ENCODE measurements at regions not wholly inside any gene's neighbourhood (a gene's known extent, or its start where the extent isn't known, plus 50 kb on each side); places are given as distances from the start of the nearest gene placed in this dataset.
"Not testable (repeated sequence)": the region's sequence is repeated elsewhere in the genome, so short reads cannot be mapped to it uniquely, and the experiment has no call there.

- no peak for DNase-seq
Observed at GRCh38 chr1:214143006-214143992, 137.7 kb upstream of the SMYD2 start.

GRCh38 chr1:214144521-214144920 is 136.4 kb upstream of the SMYD2 start:
- DNase-seq: not testable (repeated sequence)

- DNase-seq: no peak
Observed at GRCh38 chr1:214146523-214146922, 134.4 kb upstream of the SMYD2 start.

- peak; percentile 46 for DNase-seq
Observed at GRCh38 chr1:214154596-214155292, 126.2 kb upstream of the SMYD2 start.

- no peak for DNase-seq
Observed at GRCh38 chr1:214155987-214156625, 124.9 kb upstream of the SMYD2 start.

GRCh38 chr1:214164173-214164572 is 116.8 kb upstream of the SMYD2 start:
- no peak for DNase-seq

GRCh38 chr1:214165850-214166374 is 115.0 kb upstream of the SMYD2 start:
- DNase-seq: peak; percentile 80

- no peak for DNase-seq
Observed at GRCh38 chr1:214174508-214175199, 106.3 kb upstream of the SMYD2 start.

GRCh38 chr1:214178102-214178501 is 102.9 kb upstream of the SMYD2 start:
- DNase-seq: no peak

GRCh38 chr1:214184992-214185391 is 96.0 kb upstream of the SMYD2 start:
- no peak for DNase-seq

- peak; percentile 78 for DNase-seq
Observed at GRCh38 chr1:214186103-214186824, 94.7 kb upstream of the SMYD2 start.

- peak; percentile 79 for DNase-seq
Observed at GRCh38 chr1:214187121-214187900, 93.6 kb upstream of the SMYD2 start.

- DNase-seq: no peak
Observed at GRCh38 chr1:214187933-214188332, 93.0 kb upstream of the SMYD2 start.

- DNase-seq: no peak
Observed at GRCh38 chr1:214188835-214189234, 92.1 kb upstream of the SMYD2 start.

GRCh38 chr1:214192825-214193643 is 87.9 kb upstream of the SMYD2 start:
- DNase-seq: peak; percentile 83

- peak; percentile 42 for DNase-seq
Observed at GRCh38 chr1:214193691-214194090, 87.3 kb upstream of the SMYD2 start.

- DNase-seq: no peak
Observed at GRCh38 chr1:214198571-214198970, 82.4 kb upstream of the SMYD2 start.

- DNase-seq: no peak
Observed at GRCh38 chr1:214199585-214199984, 81.4 kb upstream of the SMYD2 start.

- no peak for DNase-seq
Observed at GRCh38 chr1:214202992-214203391, 78.0 kb upstream of the SMYD2 start.

- DNase-seq: no peak
Observed at GRCh38 chr1:214205053-214205452, 75.9 kb upstream of the SMYD2 start.

Data from NCI-H82 (cell line).